Fibroblast of lung (primary cell): ENCODE measurements at regions not wholly inside any gene's neighbourhood (a gene's known extent, or its start where the extent isn't known, plus 50 kb on each side); places are given as distances from the start of the nearest gene placed in this dataset.
"Not testable (repeated sequence)": the region's sequence is repeated elsewhere in the genome, so short reads cannot be mapped to it uniquely, and the experiment has no call there.

Experiments
- DNase-seq, 2 donors: peaks; one replicate each; pipeline versions ENCODE4 v3.0.0 to v3.0.0-alpha.2; 2010; ENCODE audit warnings: low read depth in 2 of 2
- H2AFZ ChIP-seq: 2 replicates; pipeline ENCODE4 v1.5.1; 2012; ENCODE audit warnings: low read length, control low read depth, inconsistent platforms
- H3K27ac ChIP-seq: 2 replicates; pipeline ENCODE4 v1.5.1; 2011; ENCODE audit warnings: low read length, control low read depth; ENCODE audit not compliant: insufficient read depth
- H3K27me3 ChIP-seq: 2 replicates; pipeline ENCODE4 v1.5.1; 2011; ENCODE audit warnings: mild to moderate bottlenecking, low read length; ENCODE audit not compliant: control insufficient read depth, insufficient read depth
- H3K36me3 ChIP-seq: 2 replicates; pipeline ENCODE4 v1.5.1; 2011; ENCODE audit warnings: low read length; ENCODE audit not compliant: control insufficient read depth, insufficient read depth
- H3K4me1 ChIP-seq: 2 replicates; pipeline ENCODE4 v1.5.1; 2011; ENCODE audit warnings: low read length; ENCODE audit not compliant: control insufficient read depth, insufficient read depth; ENCODE audit errors: extremely low read depth
- H3K4me2 ChIP-seq: 2 replicates; pipeline ENCODE4 v1.5.1; 2011; ENCODE audit warnings: low read length, control low read depth; ENCODE audit not compliant: insufficient read depth; ENCODE audit errors: extremely low read depth
- H3K4me3 ChIP-seq, 4 experiments: fragments of 200-600 bp in 1 of 4; sonication (generic) in 1 of 4; replicated peaks in 1 of 4; 2 replicates each; pipeline ENCODE4 v1.5.1; 2011 to 2016; ENCODE audit warnings: low read length in 4 of 4, low read depth in 3 of 4, mild to moderate bottlenecking in 3 of 4, control low read depth in 2 of 4, inconsistent platforms in 1 of 4, mixed read lengths in 1 of 4; ENCODE audit not compliant: insufficient read depth in 1 of 4; ENCODE audit errors: control extremely low read depth in 1 of 4
- H3K79me2 ChIP-seq: 2 replicates; pipeline ENCODE4 v1.5.1; 2012; ENCODE audit warnings: mild to moderate bottlenecking, low read length, inconsistent platforms; ENCODE audit not compliant: control insufficient read depth, insufficient read depth
- H3K9ac ChIP-seq: 2 replicates; pipeline ENCODE4 v1.5.1; 2011; ENCODE audit warnings: mild to moderate bottlenecking, low read length, control low read depth; ENCODE audit not compliant: insufficient read depth
- H3K9me3 ChIP-seq: 2 replicates; pipeline ENCODE4 v1.5.1; 2012; ENCODE audit warnings: low read depth, low read length; ENCODE audit not compliant: control insufficient read depth, insufficient read depth
- H4K20me1 ChIP-seq: 2 replicates; pipeline ENCODE4 v1.5.1; 2011; ENCODE audit warnings: low read length; ENCODE audit not compliant: control insufficient read depth, insufficient read depth; ENCODE audit errors: extremely low read depth
- EZH2 ChIP-seq: IDR thresholded peaks from 2 replicates; pipeline ENCODE4 v1.5.1; 2012; ENCODE audit warnings: low read length, control low read depth, mild to moderate bottlenecking; ENCODE audit errors: missing control alignments
- TF ChIP-seq, protein P1 (sequence below), 2 donors: IDR thresholded peaks in 1 of 2; conservative IDR thresholded peaks in 1 of 2; 1 replicate in 1 of 2; 2 replicates in 1 of 2; pipeline ENCODE4 v1.5.1; 2011 to 2012; ENCODE audit warnings: low read length in 2 of 2, control low read depth in 1 of 2, inconsistent platforms in 1 of 2, low read depth in 1 of 2, mild to moderate bottlenecking in 1 of 2

DNA sequence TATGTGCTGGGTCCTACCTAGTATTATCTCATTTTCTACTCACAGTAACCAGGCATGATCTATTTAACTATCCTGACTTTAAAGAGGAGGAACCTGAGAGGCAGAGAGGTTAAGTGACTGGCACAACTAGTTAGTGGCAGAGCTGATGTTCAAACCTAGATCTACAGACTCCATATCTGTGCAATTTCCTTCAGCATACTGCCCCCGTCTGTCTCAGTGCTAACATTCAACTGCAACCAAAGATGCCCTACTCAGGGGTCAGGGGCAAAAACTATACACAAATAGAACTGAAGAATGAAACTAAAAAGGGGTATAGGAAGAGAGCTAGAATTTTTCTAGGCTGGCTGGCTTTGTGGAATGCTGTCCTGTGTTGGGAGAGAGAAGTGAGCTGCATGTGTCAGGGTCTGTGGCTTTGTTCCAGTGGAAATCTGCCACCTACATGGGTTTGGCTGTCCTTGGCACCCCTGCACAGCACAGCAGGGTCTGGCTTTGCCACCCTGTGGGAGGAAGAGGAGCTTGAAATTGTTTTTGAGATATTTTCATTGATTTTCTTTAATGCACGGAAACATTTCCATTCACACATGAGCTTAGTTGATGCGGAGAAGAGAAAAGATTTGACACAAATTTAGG is 368.5 kb downstream of the RPS6KC1 start:
- Histone ChIP-seq H3K79me2 (no peaks in the 10 kb centered on the region), H3K27ac (no peak overlapping the region), H3K36me3 (no peaks in the 10 kb centered on the region), H3K4me2 (no peak overlapping the region), H3K9ac (no peak overlapping the region), H4K20me1 (no peaks in the 10 kb centered on the region), H2AFZ (no peak overlapping the region), H3K9me3 (no peaks in the 10 kb centered on the region), H3K27me3 (no peaks in the 10 kb centered on the region), H3K4me3 (no peak overlapping the region), H3K4me1 (no peaks in the 10 kb centered on the region)
- TF ChIP-seq EZH2 = no peak
- TF ChIP-seq, protein P1, sequence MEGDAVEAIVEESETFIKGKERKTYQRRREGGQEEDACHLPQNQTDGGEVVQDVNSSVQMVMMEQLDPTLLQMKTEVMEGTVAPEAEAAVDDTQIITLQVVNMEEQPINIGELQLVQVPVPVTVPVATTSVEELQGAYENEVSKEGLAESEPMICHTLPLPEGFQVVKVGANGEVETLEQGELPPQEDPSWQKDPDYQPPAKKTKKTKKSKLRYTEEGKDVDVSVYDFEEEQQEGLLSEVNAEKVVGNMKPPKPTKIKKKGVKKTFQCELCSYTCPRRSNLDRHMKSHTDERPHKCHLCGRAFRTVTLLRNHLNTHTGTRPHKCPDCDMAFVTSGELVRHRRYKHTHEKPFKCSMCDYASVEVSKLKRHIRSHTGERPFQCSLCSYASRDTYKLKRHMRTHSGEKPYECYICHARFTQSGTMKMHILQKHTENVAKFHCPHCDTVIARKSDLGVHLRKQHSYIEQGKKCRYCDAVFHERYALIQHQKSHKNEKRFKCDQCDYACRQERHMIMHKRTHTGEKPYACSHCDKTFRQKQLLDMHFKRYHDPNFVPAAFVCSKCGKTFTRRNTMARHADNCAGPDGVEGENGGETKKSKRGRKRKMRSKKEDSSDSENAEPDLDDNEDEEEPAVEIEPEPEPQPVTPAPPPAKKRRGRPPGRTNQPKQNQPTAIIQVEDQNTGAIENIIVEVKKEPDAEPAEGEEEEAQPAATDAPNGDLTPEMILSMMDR (conservative IDR thresholded peaks at IDR 0.05 in 1 of 2, IDR thresholded peaks at IDR 0.05 in 1 of 2; ENCODE audit: low read depth in 1 of 2, low read length in 2 of 2) = no peak
- no peak for DNase-seq

DNA sequence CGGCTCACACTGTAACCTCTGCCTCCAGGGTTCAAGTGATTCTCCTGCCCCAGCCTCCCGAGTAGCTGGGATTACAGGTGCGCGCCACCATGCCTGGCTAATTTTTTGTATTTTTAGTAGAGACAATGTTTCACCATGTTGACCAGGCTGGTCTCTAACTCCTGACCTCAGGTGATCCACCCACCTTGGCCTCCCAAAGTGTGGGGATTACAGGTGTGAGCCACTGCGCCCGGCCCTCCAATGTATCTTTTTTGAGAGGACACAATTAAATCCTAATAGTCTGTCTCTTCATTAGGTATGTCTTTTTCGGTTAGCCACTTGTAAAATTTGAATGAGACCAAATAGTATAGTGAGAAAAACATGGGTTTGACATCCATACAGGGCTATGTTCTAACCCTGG is 370.1 kb downstream of the RPS6KC1 start:
- not testable (repeated sequence) for H3K4me2 ChIP-seq, H3K9me3 ChIP-seq, H4K20me1 ChIP-seq, H3K79me2 ChIP-seq, DNase-seq, H3K4me3 ChIP-seq, H3K27ac ChIP-seq, H3K9ac ChIP-seq, H3K27me3 ChIP-seq, H2AFZ ChIP-seq, H3K36me3 ChIP-seq, H3K4me1 ChIP-seq

DNA sequence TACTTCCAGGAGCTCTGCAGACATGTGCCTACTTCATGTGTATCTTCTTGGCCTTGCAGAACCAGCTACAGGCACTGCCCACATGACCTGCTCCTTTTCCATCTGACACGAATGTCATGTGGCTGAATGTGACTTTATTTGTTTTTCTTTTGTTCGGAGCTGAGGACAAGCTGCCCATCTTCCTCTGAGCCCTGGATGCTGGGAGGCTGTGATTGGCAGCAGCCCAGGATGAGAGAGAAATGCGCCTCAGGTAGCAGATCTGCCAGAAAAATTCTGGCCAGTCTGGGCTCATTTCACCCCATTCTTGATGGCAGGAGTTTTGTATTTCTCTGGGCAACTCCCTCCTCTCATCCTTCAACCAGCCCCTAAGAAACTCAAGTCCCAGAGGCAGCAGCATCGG is 372.0 kb downstream of the RPS6KC1 start:
- no peak overlapping the region for H3K4me2 ChIP-seq
- H3K36me3 ChIP-seq = no peaks in the 10 kb centered on the region
- no peaks in the 10 kb centered on the region for H3K9me3 ChIP-seq
- H3K27me3 ChIP-seq = no peaks in the 10 kb centered on the region
- H2AFZ ChIP-seq = no peak overlapping the region
- H3K4me1 ChIP-seq = no peaks in the 10 kb centered on the region
- no peaks in the 10 kb centered on the region for H3K79me2 ChIP-seq
- H3K27ac ChIP-seq = no peak overlapping the region
- no peak overlapping the region for H3K4me3 ChIP-seq
- H4K20me1 ChIP-seq = no peaks in the 10 kb centered on the region
- TF ChIP-seq EZH2 = no peak
- TF ChIP-seq, protein P1 (conservative IDR thresholded peaks at IDR 0.05 in 1 of 2, IDR thresholded peaks at IDR 0.05 in 1 of 2; ENCODE audit: low read depth in 1 of 2, low read length in 2 of 2) = no peak
- no peak overlapping the region for H3K9ac ChIP-seq
- no peak for DNase-seq
